ENCODE measurements at regions not wholly inside any gene's neighbourhood (a gene's known extent, or its start where the extent isn't known, plus 50 kb on each side); places are given as distances from the start of the nearest gene placed in this dataset.

GRCh38 chr1:170800265-170800664 lies 135.1 kb upstream of the MROH9 start:
- TF ChIP-seq ZNF274 (IDR thresholded peaks at IDR 0.05; ENCODE audit: low read depth, low read length), result no peak
- no peak for TF ChIP-seq EZH2 (IDR thresholded peaks at IDR 0.05)
- TF ChIP-seq ZFX (IDR thresholded peaks at IDR 0.05), result no peak
- TF ChIP-seq FOSL1 (IDR thresholded peaks at IDR 0.05; ENCODE audit: low read depth), result no peak
- no peak for TF ChIP-seq REST (IDR thresholded peaks at IDR 0.05; ENCODE audit: low read depth)
- TF ChIP-seq, protein P1, sequence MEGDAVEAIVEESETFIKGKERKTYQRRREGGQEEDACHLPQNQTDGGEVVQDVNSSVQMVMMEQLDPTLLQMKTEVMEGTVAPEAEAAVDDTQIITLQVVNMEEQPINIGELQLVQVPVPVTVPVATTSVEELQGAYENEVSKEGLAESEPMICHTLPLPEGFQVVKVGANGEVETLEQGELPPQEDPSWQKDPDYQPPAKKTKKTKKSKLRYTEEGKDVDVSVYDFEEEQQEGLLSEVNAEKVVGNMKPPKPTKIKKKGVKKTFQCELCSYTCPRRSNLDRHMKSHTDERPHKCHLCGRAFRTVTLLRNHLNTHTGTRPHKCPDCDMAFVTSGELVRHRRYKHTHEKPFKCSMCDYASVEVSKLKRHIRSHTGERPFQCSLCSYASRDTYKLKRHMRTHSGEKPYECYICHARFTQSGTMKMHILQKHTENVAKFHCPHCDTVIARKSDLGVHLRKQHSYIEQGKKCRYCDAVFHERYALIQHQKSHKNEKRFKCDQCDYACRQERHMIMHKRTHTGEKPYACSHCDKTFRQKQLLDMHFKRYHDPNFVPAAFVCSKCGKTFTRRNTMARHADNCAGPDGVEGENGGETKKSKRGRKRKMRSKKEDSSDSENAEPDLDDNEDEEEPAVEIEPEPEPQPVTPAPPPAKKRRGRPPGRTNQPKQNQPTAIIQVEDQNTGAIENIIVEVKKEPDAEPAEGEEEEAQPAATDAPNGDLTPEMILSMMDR (IDR thresholded peaks at IDR 0.05 in 2 of 3, conservative IDR thresholded peaks at IDR 0.05 in 1 of 3; ENCODE audit: borderline replicate concordance in 1 of 3, insufficient read depth in 1 of 3, low read depth in 2 of 3, low read length in 2 of 3), result no peak
- TF ChIP-seq ATF3 (IDR thresholded peaks at IDR 0.05), result no peak
- TF ChIP-seq ELF1 (IDR thresholded peaks at IDR 0.05; ENCODE audit: borderline replicate concordance, low read depth), result no peak
- no peak for TF ChIP-seq EZH2phosphoT487 (IDR thresholded peaks at IDR 0.05; ENCODE audit: borderline replicate concordance)
- TF ChIP-seq RAD21 (IDR thresholded peaks at IDR 0.05; ENCODE audit: low read depth), result no peak
- H3K4me3 ChIP-seq (replicated peaks in 1 of 2; ENCODE audit: low read depth in 1 of 2, low read length in 2 of 2), result no peak overlapping the region
- intact Hi-C loops (cut with micrococcal nuclease), result no loop called here

More at GRCh38 chr1:170800265-170800664, 135.1 kb upstream of the MROH9 start:
- no peaks in the 10 kb centered on the region for H4K20me1 ChIP-seq (ENCODE audit: insufficient read depth)
- no peak overlapping the region for H2AFZ ChIP-seq (ENCODE audit: low read depth, low read length, poor library complexity, severe bottlenecking)
- ATAC-seq (no peak), DNase-seq (ENCODE audit: low read depth, low spot score) (no peak)
- H3K9ac ChIP-seq (ENCODE audit: low read length), result no peak overlapping the region
- H3K9me3 ChIP-seq (ENCODE audit: control insufficient read depth in 1 of 2, insufficient read depth in 1 of 2, low read depth in 1 of 2, low read length in 2 of 2), result no peaks in the 10 kb centered on the region
- H3K36me3 ChIP-seq (ENCODE audit: control insufficient read depth in 1 of 2, insufficient read depth in 2 of 2, low read length in 2 of 2), result no peaks in the 10 kb centered on the region
- ChIA-PET POLR2A (no interaction called here), CTCF (no interaction called here), RAD21 (ENCODE audit: low non-redundant PET in 1 of 2, low total read pairs in 2 of 2, uncharacterized antibody in 2 of 2, unreplicated experiment in 2 of 2) (no interaction called here)
- no peaks in the 10 kb centered on the region for H3K79me2 ChIP-seq (ENCODE audit: insufficient read depth, low read length)
- no peak overlapping the region for H3K27ac ChIP-seq (ENCODE audit: low read depth, low read length)
- H3K4me2 ChIP-seq (ENCODE audit: low read length), result no peak overlapping the region
- H3K27me3 ChIP-seq (ENCODE audit: insufficient read depth, low read length), result no peaks in the 10 kb centered on the region
- no TSS peak for BruUV-seq (replicated peaks)
- H3K4me1 ChIP-seq (ENCODE audit: control insufficient read depth in 1 of 2, insufficient read depth in 2 of 2, low read length in 2 of 2), result no peaks in the 10 kb centered on the region
- H3K9me2 ChIP-seq (ENCODE audit: insufficient read depth), result no peaks in the 10 kb centered on the region
